HG03565 (cell line): ENCODE measurements at regions not wholly inside any gene's neighbourhood (a gene's known extent, or its start where the extent isn't known, plus 50 kb on each side); places are given as distances from the start of the nearest gene placed in this dataset.
"Not testable (repeated sequence)": the region's sequence is repeated elsewhere in the genome, so short reads cannot be mapped to it uniquely, and the experiment has no call there.

Experiments
- ATAC-seq: cut with Tn5 transposase; IDR thresholded peaks from one replicate; pipeline ENCODE4 v1.9.1; 2021; ENCODE audit warnings: mild to moderate bottlenecking, moderate library complexity; ENCODE audit not compliant: unreplicated experiment

- ATAC-seq, result no peak
Observed at GRCh38 chr6:138656364-138657064, 117.1 kb upstream of the CCDC28A start.

GRCh38 chr6:138657065-138657425, 116.5 kb upstream of the CCDC28A start:
- no peak for ATAC-seq

- no peak for ATAC-seq
Observed at GRCh38 chr6:138659998-138660397, 113.6 kb upstream of the CCDC28A start.

- no peak for ATAC-seq
Observed at GRCh38 chr6:138662471-138662870, 111.1 kb upstream of the CCDC28A start.

GRCh38 chr6:138663892-138664291, 109.7 kb upstream of the CCDC28A start:
- no peak for ATAC-seq

- ATAC-seq, result no peak
Observed at GRCh38 chr6:138664745-138665144, 108.8 kb upstream of the CCDC28A start.

GRCh38 chr6:138666636-138667035, 106.9 kb upstream of the CCDC28A start:
- no peak for ATAC-seq

- no peak for ATAC-seq
Observed at GRCh38 chr6:138667408-138667807, 106.2 kb upstream of the CCDC28A start.

GRCh38 chr6:138671351-138671750, 102.2 kb upstream of the CCDC28A start:
- no peak for ATAC-seq

GRCh38 chr6:138673346-138674014, 100.1 kb upstream of the CCDC28A start:
- ATAC-seq, result no peak

- ATAC-seq, result not testable (repeated sequence)
Observed at GRCh38 chr6:138674444-138674843, 99.1 kb upstream of the CCDC28A start.

GRCh38 chr6:138677538-138677937, 96.0 kb upstream of the CCDC28A start:
- ATAC-seq, result no peak

- no peak for ATAC-seq
Observed at GRCh38 chr6:138678168-138678567, 95.4 kb upstream of the CCDC28A start.

- ATAC-seq, result no peak
Observed at GRCh38 chr6:138680085-138680484, 93.5 kb upstream of the CCDC28A start.

GRCh38 chr6:138681627-138682026, 91.9 kb upstream of the CCDC28A start:
- ATAC-seq, result no peak

GRCh38 chr6:138682704-138683527, 90.7 kb upstream of the CCDC28A start:
- ATAC-seq, result no peak

GRCh38 chr6:138685257-138685656, 88.3 kb upstream of the CCDC28A start:
- ATAC-seq, result no peak

- no peak for ATAC-seq
Observed at GRCh38 chr6:138685781-138686180, 87.8 kb upstream of the CCDC28A start.

GRCh38 chr6:138688580-138688979, 85.0 kb upstream of the CCDC28A start:
- no peak for ATAC-seq

- no peak for ATAC-seq
Observed at GRCh38 chr6:138689849-138690248, 83.7 kb upstream of the CCDC28A start.

- ATAC-seq, result no peak
Observed at GRCh38 chr6:138690975-138691594, 82.5 kb upstream of the CCDC28A start.
